Ishikawa (cell line): ENCODE measurements at regions not wholly inside any gene's neighbourhood (a gene's known extent, or its start where the extent isn't known, plus 50 kb on each side); places are given as distances from the start of the nearest gene placed in this dataset.

Experiments
- CEBPB ChIP-seq: IDR thresholded peaks from 2 replicates; pipeline ENCODE4 v1.6.1; 2012
- CREB1 ChIP-seq: IDR thresholded peaks from 2 replicates; pipeline ENCODE4 v1.6.1; 2012; ENCODE audit warnings: low read depth
- EGR1 ChIP-seq: IDR thresholded peaks from 2 replicates; pipeline ENCODE4 v1.6.1; 2012
- EP300 ChIP-seq: IDR thresholded peaks from 2 replicates; pipeline ENCODE4 v1.6.1; 2012; ENCODE audit warnings: borderline replicate concordance
- FOXM1 ChIP-seq: IDR thresholded peaks from 2 replicates; pipeline ENCODE4 v1.6.1; 2012; ENCODE audit warnings: low read depth, borderline replicate concordance
- MAX ChIP-seq: IDR thresholded peaks from 2 replicates; pipeline ENCODE4 v1.6.1; 2012
- NFIC ChIP-seq: IDR thresholded peaks from 2 replicates; pipeline ENCODE4 v1.6.1; 2012
- RAD21 ChIP-seq: IDR thresholded peaks from 2 replicates; pipeline ENCODE4 v1.6.1; 2012; ENCODE audit warnings: low read depth
- REST ChIP-seq: IDR thresholded peaks from 2 replicates; pipeline ENCODE4 v1.6.1; 2012; ENCODE audit warnings: low read depth, mild to moderate bottlenecking
- TAF1 ChIP-seq: IDR thresholded peaks from 2 replicates; pipeline ENCODE4 v1.6.1; 2012; ENCODE audit warnings: low read depth, mild to moderate bottlenecking
- TCF12 ChIP-seq: IDR thresholded peaks from 2 replicates; pipeline ENCODE4 v1.6.1; 2012; ENCODE audit warnings: low read depth
- TEAD4 ChIP-seq: IDR thresholded peaks from 2 replicates; pipeline ENCODE4 v1.6.1; 2012
- USF1 ChIP-seq: IDR thresholded peaks from 2 replicates; pipeline ENCODE4 v1.6.1; 2012
- YY1 ChIP-seq: IDR thresholded peaks from 2 replicates; pipeline ENCODE4 v1.6.1; 2012; ENCODE audit warnings: low read depth
- ZBTB7A ChIP-seq: IDR thresholded peaks from 2 replicates; pipeline ENCODE4 v1.6.1; 2012; ENCODE audit warnings: low read depth

GRCh38 chr12:46983959-46984841, 95.2 kb upstream of the PCED1B start:
- TF ChIP-seq EP300 (no peak), RAD21 (peak; percentile 98), MAX (no peak), CREB1 (no peak), TEAD4 (no peak), ZBTB7A (no peak)

GRCh38 chr12:46985816-46986215, 93.6 kb upstream of the PCED1B start:
- TF ChIP-seq CREB1 (no peak), TAF1 (no peak), MAX (no peak), ZBTB7A (no peak), TEAD4 (no peak), TCF12 (no peak), EP300 (no peak)

GRCh38 chr12:46990211-46990610, 89.2 kb upstream of the PCED1B start:
- TF ChIP-seq MAX (no peak), TEAD4 (no peak), REST (no peak), EGR1 (no peak), YY1 (no peak), ZBTB7A (no peak), TAF1 (no peak), NFIC (no peak), TCF12 (no peak), FOXM1 (no peak), CEBPB (no peak)

- no peak for TF ChIP-seq USF1
- TF ChIP-seq TCF12 = no peak
- TF ChIP-seq FOXM1 = no peak
- no peak for TF ChIP-seq MAX
- TF ChIP-seq CREB1 = no peak
- no peak for TF ChIP-seq TAF1
- TF ChIP-seq RAD21 = no peak
- no peak for TF ChIP-seq ZBTB7A
- no peak for TF ChIP-seq REST
- TF ChIP-seq CEBPB = no peak
- TF ChIP-seq NFIC = no peak
- TF ChIP-seq EGR1 = no peak
- no peak for TF ChIP-seq YY1
- no peak for TF ChIP-seq TEAD4
- TF ChIP-seq EP300 = no peak
Measured at GRCh38 chr12:46998811-46999368, 80.5 kb upstream of the PCED1B start.

GRCh38 chr12:47004634-47005033, 74.8 kb upstream of the PCED1B start:
- TF ChIP-seq ZBTB7A = no peak
- TF ChIP-seq TAF1 = no peak
- no peak for TF ChIP-seq REST
- TF ChIP-seq RAD21 = no peak
- TF ChIP-seq FOXM1 = no peak
- no peak for TF ChIP-seq CREB1
- no peak for TF ChIP-seq TEAD4
